ENCODE measurements at regions not wholly inside any gene's neighbourhood (a gene's known extent, or its start where the extent isn't known, plus 50 kb on each side); places are given as distances from the start of the nearest gene placed in this dataset.

GRCh38 chr10:83816942-83817341 is 322.4 kb upstream of the GHITM start:
- FAIRE-seq (no peak), DNase-seq (ENCODE audit: low read depth, low spot score) (no peak)
- no peaks in the 10 kb centered on the region for H4K20me1 ChIP-seq (replicated peaks; ENCODE audit: control insufficient read depth, extremely low read depth, insufficient read depth, low read length)
- no peaks in the 10 kb centered on the region for H3K9me1 ChIP-seq (replicated peaks; ENCODE audit: control insufficient read depth, extremely low read depth, insufficient read depth, low read length)
- no peak overlapping the region for H2AFZ ChIP-seq (ENCODE audit: low read depth, low read length)
- no peaks in the 10 kb centered on the region for H3K9me3 ChIP-seq (replicated peaks; ENCODE audit: control insufficient read depth, insufficient read depth, low read length)
- ChIA-PET POLR2A (no interaction called here), CTCF (no interaction called here)
- no peak overlapping the region for H3K27ac ChIP-seq (ENCODE audit: insufficient read depth, low read depth, low read length)
- H3K4me2 ChIP-seq (ENCODE audit: insufficient read depth, low read length) = no peak overlapping the region
- H3K36me3 ChIP-seq (ENCODE audit: control insufficient read depth in 2 of 2, extremely low read depth in 1 of 2, insufficient read depth in 2 of 2, low read length in 2 of 2) = no peaks in the 10 kb centered on the region
- no peaks in the 10 kb centered on the region for H3K4me1 ChIP-seq (ENCODE audit: control insufficient read depth, extremely low read depth, insufficient read depth, low read length)
- no peaks in the 10 kb centered on the region for H3K79me2 ChIP-seq (ENCODE audit: control insufficient read depth, insufficient read depth, low read length)
- intact Hi-C loops (cut with micrococcal nuclease) = no loop called here
- dilution Hi-C loops (cut with MboI; ENCODE audit: extremely low pct_ligation_motif_present, low sequenced_read_pairs) = no loop called here
- TF ChIP-seq FOS (IDR thresholded peaks at IDR 0.05; ENCODE audit: borderline replicate concordance, insufficient read depth, low read length) (no peak), GATA2 (IDR thresholded peaks at IDR 0.05; ENCODE audit: insufficient read depth, insufficient read length, low read depth, low read length) (no peak), POLR2A (IDR thresholded peaks at IDR 0.05; ENCODE audit: low read depth, low read length) (no peak), POLR2AphosphoS5 (IDR thresholded peaks at IDR 0.05; ENCODE audit: insufficient read depth, low read depth, low read length) (no peak), JUN (IDR thresholded peaks at IDR 0.05; ENCODE audit: borderline replicate concordance, insufficient read depth, insufficient read length, low read depth) (no peak), CTCF (IDR thresholded peaks at IDR 0.05; ENCODE audit: extremely low read depth in 1 of 2, insufficient read depth in 1 of 2, low read depth in 1 of 2, low read length in 2 of 2) (no peak), EZH2 (IDR thresholded peaks at IDR 0.05; ENCODE audit: borderline replicate concordance, low read depth, low read length, severe bottlenecking) (no peak)
- H3K9ac ChIP-seq (replicated peaks; ENCODE audit: extremely low read depth, insufficient read depth, low read length) = no peak overlapping the region
- H3K4me3 ChIP-seq (replicated peaks in 1 of 3; ENCODE audit: insufficient read depth in 1 of 3, low read depth in 1 of 3, low read length in 3 of 3) = no peak overlapping the region
- H3K27me3 ChIP-seq (ENCODE audit: control insufficient read depth in 2 of 2, insufficient read depth in 2 of 2, low read length in 2 of 2) = no peaks in the 10 kb centered on the region
- no TSS peak for BruUV-seq (replicated peaks)

Data from endothelial cell of umbilical vein (primary cell).